Astrocyte of the spinal cord (primary cell): ENCODE measurements at regions not wholly inside any gene's neighbourhood (a gene's known extent, or its start where the extent isn't known, plus 50 kb on each side); places are given as distances from the start of the nearest gene placed in this dataset.
A peak's percentile ranks its signal among the peaks of the same experiment; 100 is the strongest.
"Not testable (repeated sequence)": the region's sequence is repeated elsewhere in the genome, so short reads cannot be mapped to it uniquely, and the experiment has no call there.

Experiments used
- DNase-seq: peaks from one replicate; pipeline ENCODE4 v3.0.0; 2011; ENCODE audit warnings: low read depth, low spot score
- H3K4me3 ChIP-seq: 2 replicates; pipeline ENCODE4 v1.5.1; 2011; ENCODE audit warnings: low read depth, mild to moderate bottlenecking, low read length, moderate library complexity
- CTCF ChIP-seq: IDR thresholded peaks from 2 replicates; pipeline ENCODE4 v1.5.1; 2012; ENCODE audit warnings: low read depth, mild to moderate bottlenecking, low read length, inconsistent platforms
- in situ Hi-C: cut with HindIII; loops from 2 replicates; pipeline ENCODE4 v1.10.0; 2017; ENCODE audit warnings: low sequenced_read_pairs

- no peak overlapping the region for H3K4me3 ChIP-seq
- in situ Hi-C loops = no loop called here
- no peak for TF ChIP-seq CTCF
- peak; percentile 33 for DNase-seq
Measured at GRCh38 chr3:21013566-21013965, 737.4 kb downstream of the ZNF385D start.

GRCh38 chr3:20999661-21000060 is 751.3 kb downstream of the ZNF385D start:
- DNase-seq = no peak
- no peak for TF ChIP-seq CTCF
- no peak overlapping the region for H3K4me3 ChIP-seq
- in situ Hi-C loops = no loop called here

- DNase-seq = no peak
- H3K4me3 ChIP-seq = no peak overlapping the region
- in situ Hi-C loops = no loop called here
- TF ChIP-seq CTCF = no peak
Measured at GRCh38 chr3:20997183-20997582, 753.8 kb downstream of the ZNF385D start.

GRCh38 chr3:20990896-20991295 is 760.1 kb downstream of the ZNF385D start:
- in situ Hi-C loops = no loop called here
- no peak for DNase-seq
- H3K4me3 ChIP-seq = no peak overlapping the region
- no peak for TF ChIP-seq CTCF

GRCh38 chr3:20989653-20990052 is 761.4 kb downstream of the ZNF385D start:
- H3K4me3 ChIP-seq, in situ Hi-C loops: not testable (repeated sequence)
- peak; percentile 6 for DNase-seq

GRCh38 chr3:20984594-20985205 is 766.3 kb downstream of the ZNF385D start:
- no peak for DNase-seq
- TF ChIP-seq CTCF = no peak
- no peak overlapping the region for H3K4me3 ChIP-seq
- in situ Hi-C loops = no loop called here

GRCh38 chr3:20975188-20975651 is 775.8 kb downstream of the ZNF385D start:
- H3K4me3 ChIP-seq = no peak overlapping the region
- TF ChIP-seq CTCF = no peak
- DNase-seq = no peak
- in situ Hi-C loops = no loop called here
